ENCODE measurements at regions not wholly inside any gene's neighbourhood (a gene's known extent, or its start where the extent isn't known, plus 50 kb on each side); places are given as distances from the start of the nearest gene placed in this dataset.
"Not testable (repeated sequence)": the region's sequence is repeated elsewhere in the genome, so short reads cannot be mapped to it uniquely, and the experiment has no call there.

DNA sequence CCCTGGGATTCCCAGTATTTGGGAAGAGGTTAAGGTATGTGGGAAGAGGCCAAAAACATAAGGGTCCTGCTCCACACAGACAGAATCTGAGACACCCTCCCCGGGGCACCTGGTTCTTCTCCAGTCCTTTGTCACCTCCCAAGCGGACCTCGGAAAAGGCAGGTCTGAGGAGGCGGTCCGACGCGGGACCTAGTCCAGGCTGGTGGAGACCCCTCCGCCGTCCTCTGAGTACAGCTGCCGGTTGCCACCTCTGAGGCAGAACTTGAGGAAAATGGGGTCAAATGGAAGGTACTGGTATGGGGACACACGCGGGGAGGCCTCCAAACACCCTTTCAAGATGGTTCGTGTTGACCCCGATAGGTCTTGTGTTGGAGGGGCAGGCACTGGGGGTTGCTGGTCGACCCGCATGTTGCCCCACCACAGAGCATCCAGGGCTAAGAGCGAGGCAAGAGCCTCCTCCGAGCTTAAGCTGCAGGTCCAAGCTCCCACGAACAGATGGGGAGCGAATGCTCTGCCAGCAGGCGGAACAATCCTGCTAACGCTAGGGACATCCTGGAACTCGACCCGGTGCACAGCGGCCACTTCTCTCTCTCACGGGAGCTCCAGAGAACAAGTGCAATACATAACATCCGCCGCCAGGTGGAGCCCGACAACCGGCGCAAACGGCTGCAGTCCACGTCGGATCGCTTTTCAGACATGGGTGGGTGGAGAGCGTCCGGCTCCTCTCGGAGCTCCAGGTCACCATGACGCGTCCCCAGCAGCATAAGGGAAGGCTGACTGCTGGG lies 559.8 kb downstream of the SPATA31A6 start:
- TF ChIP-seq, protein P1, sequence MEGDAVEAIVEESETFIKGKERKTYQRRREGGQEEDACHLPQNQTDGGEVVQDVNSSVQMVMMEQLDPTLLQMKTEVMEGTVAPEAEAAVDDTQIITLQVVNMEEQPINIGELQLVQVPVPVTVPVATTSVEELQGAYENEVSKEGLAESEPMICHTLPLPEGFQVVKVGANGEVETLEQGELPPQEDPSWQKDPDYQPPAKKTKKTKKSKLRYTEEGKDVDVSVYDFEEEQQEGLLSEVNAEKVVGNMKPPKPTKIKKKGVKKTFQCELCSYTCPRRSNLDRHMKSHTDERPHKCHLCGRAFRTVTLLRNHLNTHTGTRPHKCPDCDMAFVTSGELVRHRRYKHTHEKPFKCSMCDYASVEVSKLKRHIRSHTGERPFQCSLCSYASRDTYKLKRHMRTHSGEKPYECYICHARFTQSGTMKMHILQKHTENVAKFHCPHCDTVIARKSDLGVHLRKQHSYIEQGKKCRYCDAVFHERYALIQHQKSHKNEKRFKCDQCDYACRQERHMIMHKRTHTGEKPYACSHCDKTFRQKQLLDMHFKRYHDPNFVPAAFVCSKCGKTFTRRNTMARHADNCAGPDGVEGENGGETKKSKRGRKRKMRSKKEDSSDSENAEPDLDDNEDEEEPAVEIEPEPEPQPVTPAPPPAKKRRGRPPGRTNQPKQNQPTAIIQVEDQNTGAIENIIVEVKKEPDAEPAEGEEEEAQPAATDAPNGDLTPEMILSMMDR (IDR thresholded peaks at IDR 0.05) = peak; percentile 48 to 78 (median 71)
- TF ChIP-seq POLR2A (IDR thresholded peaks at IDR 0.05) = not testable (repeated sequence)
